Amniotic epithelial cell (primary cell): ENCODE measurements at regions not wholly inside any gene's neighbourhood (a gene's known extent, or its start where the extent isn't known, plus 50 kb on each side); places are given as distances from the start of the nearest gene placed in this dataset.
"Not testable (repeated sequence)": the region's sequence is repeated elsewhere in the genome, so short reads cannot be mapped to it uniquely, and the experiment has no call there.

Experiments used
- DNase-seq: peaks from one replicate; pipeline ENCODE4 v3.0.0-alpha.2; 2010; ENCODE audit warnings: low read depth

- DNase-seq = no peak
Observed at GRCh38 chr4:7141151-7141834, 51.0 kb upstream of the SORCS2 start.

- no peak for DNase-seq
Observed at GRCh38 chr4:7140692-7141069, 51.7 kb upstream of the SORCS2 start.

GRCh38 chr4:7140062-7140691 is 52.2 kb upstream of the SORCS2 start:
- no peak for DNase-seq

- no peak for DNase-seq
Observed at GRCh38 chr4:7139167-7139982, 53.0 kb upstream of the SORCS2 start.

GRCh38 chr4:7138223-7139166 is 53.8 kb upstream of the SORCS2 start:
- DNase-seq = no peak

- no peak for DNase-seq
Observed at GRCh38 chr4:7137326-7138200, 54.8 kb upstream of the SORCS2 start.

- DNase-seq = no peak
Observed at GRCh38 chr4:7136351-7136750, 56.0 kb upstream of the SORCS2 start.

- no peak for DNase-seq
Observed at GRCh38 chr4:7135389-7135746, 57.0 kb upstream of the SORCS2 start.

- no peak for DNase-seq
Observed at GRCh38 chr4:7134737-7135388, 57.5 kb upstream of the SORCS2 start.

- not testable (repeated sequence) for DNase-seq
Observed at GRCh38 chr4:7133818-7134650, 58.3 kb upstream of the SORCS2 start.

GRCh38 chr4:7132730-7133582 is 59.4 kb upstream of the SORCS2 start:
- DNase-seq = no peak

- no peak for DNase-seq
Observed at GRCh38 chr4:7132249-7132648, 60.1 kb upstream of the SORCS2 start.

GRCh38 chr4:7131498-7132031 is 60.8 kb upstream of the SORCS2 start:
- no peak for DNase-seq

GRCh38 chr4:7130621-7131211 is 61.6 kb upstream of the SORCS2 start:
- DNase-seq = no peak

- no peak for DNase-seq
Observed at GRCh38 chr4:7129871-7130620, 62.2 kb upstream of the GRPEL1 start.

- no peak for DNase-seq
Observed at GRCh38 chr4:7128644-7129043, 60.8 kb upstream of the GRPEL1 start.

- no peak for DNase-seq
Observed at GRCh38 chr4:7128234-7128633, 60.4 kb upstream of the GRPEL1 start.
